ENCODE measurements at regions not wholly inside any gene's neighbourhood (a gene's known extent, or its start where the extent isn't known, plus 50 kb on each side); places are given as distances from the start of the nearest gene placed in this dataset.
"Not testable (repeated sequence)": the region's sequence is repeated elsewhere in the genome, so short reads cannot be mapped to it uniquely, and the experiment has no call there.

DNA sequence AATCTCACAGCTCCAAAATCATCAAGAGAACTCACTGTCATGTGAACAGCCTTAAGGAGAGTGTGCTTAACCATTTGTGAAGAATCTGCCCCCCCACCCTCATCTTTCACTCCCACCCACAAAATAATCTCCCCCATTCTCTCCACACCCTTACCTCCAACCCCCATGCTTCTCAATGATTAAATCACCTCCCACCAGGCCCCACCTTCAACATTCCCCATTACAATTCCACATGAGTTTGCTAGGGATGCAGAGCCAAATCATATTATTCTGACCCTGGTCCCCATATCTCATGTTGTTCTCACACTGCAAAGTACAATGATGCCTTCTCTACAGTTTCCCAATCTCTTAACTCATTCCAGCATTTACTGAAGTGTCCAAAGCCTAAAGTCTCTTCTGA is 232.9 kb downstream of the CWH43 start:
- TF ChIP-seq, protein P1, sequence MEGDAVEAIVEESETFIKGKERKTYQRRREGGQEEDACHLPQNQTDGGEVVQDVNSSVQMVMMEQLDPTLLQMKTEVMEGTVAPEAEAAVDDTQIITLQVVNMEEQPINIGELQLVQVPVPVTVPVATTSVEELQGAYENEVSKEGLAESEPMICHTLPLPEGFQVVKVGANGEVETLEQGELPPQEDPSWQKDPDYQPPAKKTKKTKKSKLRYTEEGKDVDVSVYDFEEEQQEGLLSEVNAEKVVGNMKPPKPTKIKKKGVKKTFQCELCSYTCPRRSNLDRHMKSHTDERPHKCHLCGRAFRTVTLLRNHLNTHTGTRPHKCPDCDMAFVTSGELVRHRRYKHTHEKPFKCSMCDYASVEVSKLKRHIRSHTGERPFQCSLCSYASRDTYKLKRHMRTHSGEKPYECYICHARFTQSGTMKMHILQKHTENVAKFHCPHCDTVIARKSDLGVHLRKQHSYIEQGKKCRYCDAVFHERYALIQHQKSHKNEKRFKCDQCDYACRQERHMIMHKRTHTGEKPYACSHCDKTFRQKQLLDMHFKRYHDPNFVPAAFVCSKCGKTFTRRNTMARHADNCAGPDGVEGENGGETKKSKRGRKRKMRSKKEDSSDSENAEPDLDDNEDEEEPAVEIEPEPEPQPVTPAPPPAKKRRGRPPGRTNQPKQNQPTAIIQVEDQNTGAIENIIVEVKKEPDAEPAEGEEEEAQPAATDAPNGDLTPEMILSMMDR (IDR thresholded peaks at IDR 0.05) = not testable (repeated sequence)
- TF ChIP-seq ZFX (IDR thresholded peaks at IDR 0.05; ENCODE audit: borderline replicate concordance) = not testable (repeated sequence)
